NB4 (cell line): ENCODE measurements at regions not wholly inside any gene's neighbourhood (a gene's known extent, or its start where the extent isn't known, plus 50 kb on each side); places are given as distances from the start of the nearest gene placed in this dataset.

Source experiments
- CTCF ChIP-seq: IDR thresholded peaks from one replicate; pipeline ENCODE4 v1.5.1; 2012; ENCODE audit warnings: low read depth, low read length
- MAX ChIP-seq: IDR thresholded peaks from 2 replicates; pipeline ENCODE4 v1.6.1; 2011; ENCODE audit warnings: low read depth, low read length
- POLR2A ChIP-seq: IDR thresholded peaks from 2 replicates; pipeline ENCODE4 v1.6.1; 2011; ENCODE audit warnings: mild to moderate bottlenecking; ENCODE audit not compliant: insufficient read length; ENCODE audit errors: extremely low read depth

- TF ChIP-seq CTCF (no peak), POLR2A (no peak), MAX (no peak)
Observed at GRCh38 chr18:53907921-53908320, 316.5 kb downstream of the MBD2 start.
